GM19372 (cell line): ENCODE measurements at regions not wholly inside any gene's neighbourhood (a gene's known extent, or its start where the extent isn't known, plus 50 kb on each side); places are given as distances from the start of the nearest gene placed in this dataset.

Experiments
- ATAC-seq: cut with Tn5 transposase; IDR thresholded peaks from one replicate; pipeline ENCODE4 v1.9.1; 2021; ENCODE audit warnings: mild to moderate bottlenecking, low read depth, moderate library complexity; ENCODE audit not compliant: unreplicated experiment

DNA sequence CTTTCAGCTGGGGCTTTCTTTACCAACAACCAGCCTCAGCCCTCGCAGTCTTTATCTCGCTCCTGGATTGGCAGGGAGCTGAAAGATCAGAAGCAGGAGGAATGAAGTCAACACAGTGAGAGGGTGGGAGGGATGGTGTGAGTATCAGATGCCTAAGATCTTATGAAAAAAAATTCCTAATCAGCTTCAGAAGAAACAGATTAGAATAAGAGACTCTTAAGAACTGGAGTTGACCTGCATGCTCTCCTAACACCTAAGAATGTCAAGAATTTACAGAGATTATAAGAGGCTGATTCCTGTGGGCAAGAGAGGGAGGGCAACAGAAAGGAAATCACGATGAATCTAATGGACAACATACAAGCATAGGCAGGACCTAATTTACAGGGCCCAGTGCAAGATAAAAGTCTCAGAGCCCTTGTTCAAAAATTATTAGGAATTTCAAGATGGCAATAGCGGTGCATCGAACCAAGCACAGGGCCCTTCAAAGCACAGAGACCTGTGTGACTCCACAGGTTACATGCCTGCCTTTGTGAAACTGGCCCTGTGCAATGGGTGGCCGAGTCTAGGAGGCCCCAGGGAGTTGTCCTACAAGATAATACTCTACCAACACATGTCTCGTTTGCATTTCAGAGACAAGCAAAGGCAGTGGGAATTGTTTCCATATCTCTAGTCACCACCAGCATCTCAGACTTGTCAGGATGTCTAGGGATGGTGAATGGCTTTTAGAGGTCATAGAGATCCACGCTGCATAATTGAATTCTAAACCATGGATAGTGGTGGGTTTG, 65.3 kb upstream of the PPP2R5A start:
- ATAC-seq = no peak

DNA sequence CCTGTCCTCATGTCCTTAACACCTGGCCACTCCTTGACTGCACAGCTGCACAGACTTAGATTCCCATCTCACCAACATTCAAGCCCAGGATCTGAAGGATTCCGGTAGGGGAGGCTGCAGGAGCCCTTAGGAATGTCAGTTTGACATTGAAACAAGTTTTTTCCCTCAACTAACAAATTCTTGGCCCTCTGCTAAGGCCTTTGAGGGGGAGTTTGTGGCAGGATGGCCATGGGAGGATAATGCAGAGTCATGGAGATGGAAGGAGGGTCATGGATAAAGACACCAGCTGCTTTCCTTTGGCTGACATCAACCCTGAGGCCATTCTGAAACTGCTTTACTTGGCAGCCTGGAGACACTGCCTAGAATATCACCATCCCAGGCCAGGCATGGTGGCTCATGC, 63.4 kb upstream of the PPP2R5A start:
- no peak for ATAC-seq

DNA sequence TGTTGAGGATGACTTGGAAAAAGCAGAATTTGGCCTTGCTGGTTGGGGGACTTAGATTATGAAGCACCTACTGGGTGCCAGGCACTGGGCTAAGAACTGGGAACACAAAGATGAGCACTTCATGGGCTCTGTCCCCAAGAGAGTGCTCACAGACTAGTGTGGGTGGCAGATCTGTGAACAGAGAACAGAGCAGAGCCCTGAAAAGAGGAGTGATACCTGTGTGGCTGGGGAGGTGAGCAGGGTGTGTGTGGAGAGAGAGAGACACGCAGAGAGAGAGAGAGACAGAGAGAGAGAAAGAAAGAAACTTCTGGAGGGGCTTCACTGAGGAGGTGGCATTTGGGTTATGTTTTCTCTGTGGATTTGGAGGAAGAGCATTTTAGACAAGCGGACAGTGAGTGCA, 61.1 kb upstream of the PPP2R5A start:
- no peak for ATAC-seq

DNA sequence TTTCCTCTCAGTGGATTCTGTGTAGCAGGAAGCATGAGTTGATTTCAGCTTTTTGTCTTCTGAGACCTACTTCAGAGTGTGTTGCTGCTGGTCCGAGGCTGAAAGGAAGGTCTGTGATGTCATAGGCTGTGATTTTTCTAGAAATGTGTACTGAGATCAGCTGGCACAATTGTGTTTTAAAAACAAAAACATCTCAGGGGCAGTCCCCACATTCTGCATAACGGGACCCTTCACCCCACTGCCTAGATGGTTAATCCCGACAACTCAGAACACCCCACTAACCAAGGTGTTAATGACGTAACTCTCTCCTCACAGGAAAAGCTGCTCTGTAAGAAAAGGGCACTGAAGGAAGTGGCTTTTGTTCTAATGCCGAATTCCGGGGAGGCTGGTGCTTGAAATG, 59.8 kb upstream of the PPP2R5A start:
- ATAC-seq = no peak

DNA sequence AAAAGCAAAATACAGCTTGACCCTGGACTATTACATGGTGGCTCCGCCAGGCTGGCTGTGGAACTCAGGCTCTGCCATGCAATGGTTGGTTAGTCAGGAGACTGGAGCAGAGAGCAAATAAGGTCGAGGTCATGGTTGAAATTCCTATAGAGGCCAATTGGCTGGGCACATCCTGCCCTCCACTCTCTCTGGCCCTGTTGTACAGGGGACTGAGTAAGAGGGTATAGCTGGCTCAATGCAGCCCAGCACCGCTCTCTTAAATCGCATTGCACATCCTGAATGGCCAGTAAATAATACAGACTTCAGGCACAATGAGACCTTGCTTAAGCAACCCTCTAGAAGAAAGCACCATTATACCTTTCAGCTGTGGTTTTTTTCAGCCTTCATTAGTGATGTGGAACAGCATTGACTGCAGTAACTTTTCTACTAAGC, 59.3 kb upstream of the PPP2R5A start:
- no peak for ATAC-seq

DNA sequence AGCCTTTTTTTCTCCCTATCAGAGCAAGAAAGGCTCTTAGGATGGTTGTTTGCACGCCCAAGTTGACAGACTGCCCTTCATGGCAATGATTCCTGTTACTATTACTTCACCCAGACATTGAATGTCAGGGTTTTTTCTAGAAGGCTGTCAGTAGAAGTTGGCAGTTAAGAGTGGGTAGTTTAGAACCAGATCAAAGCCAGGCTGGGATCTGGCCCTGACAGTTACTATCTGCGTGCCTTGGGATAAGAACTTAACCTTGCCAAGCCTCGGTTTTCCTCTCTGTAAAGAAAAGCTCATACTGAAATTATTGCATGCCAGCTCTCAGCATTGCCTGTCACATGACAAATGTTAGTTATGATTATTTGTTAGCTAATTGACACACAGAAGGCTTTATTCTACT, 58.7 kb upstream of the PPP2R5A start:
- ATAC-seq = no peak

DNA sequence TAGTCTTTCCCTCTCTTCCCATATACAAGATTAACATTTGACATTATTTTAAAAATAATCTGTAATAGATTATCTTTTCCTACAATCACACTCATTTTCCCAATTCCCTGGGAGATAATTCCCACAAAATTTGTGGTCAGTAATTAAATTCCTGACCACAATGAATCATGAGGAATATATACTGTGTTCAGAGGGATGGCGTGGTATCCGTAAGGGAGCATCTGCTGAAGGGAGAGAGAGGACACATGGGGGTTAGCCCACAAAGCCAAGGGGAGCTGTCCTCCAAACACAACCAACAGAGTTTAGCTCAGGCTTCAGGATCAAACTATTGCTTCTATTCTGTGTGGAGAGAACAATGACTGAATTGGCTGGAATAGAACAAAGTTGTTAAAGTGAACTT, 57.1 kb upstream of the PPP2R5A start:
- ATAC-seq = no peak

DNA sequence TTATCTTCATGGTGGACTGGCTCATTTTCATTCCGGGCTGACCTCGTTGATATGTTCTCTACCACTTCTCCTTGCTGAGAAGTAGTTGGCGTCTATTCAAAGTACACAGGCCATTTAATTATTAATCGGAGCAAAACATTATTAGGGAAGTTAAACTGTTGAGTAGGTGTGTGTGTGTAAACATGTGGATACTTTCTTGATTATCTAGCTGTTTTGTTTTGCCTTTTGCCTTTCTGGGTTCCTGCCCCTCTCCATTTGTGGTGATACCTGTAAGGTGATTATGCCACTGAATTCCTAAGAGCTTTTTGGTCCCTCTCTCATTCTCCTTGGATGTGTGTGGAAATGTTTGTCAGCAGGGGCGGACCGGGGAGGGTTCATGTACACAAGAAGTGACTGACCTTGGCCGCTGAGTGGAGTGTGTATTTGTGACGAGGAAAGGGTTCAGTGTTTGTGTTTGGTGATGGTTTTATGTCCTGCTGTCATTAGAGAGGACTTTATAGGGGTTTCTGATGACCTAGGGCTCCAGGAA, 56.6 kb upstream of the PPP2R5A start:
- no peak for ATAC-seq

DNA sequence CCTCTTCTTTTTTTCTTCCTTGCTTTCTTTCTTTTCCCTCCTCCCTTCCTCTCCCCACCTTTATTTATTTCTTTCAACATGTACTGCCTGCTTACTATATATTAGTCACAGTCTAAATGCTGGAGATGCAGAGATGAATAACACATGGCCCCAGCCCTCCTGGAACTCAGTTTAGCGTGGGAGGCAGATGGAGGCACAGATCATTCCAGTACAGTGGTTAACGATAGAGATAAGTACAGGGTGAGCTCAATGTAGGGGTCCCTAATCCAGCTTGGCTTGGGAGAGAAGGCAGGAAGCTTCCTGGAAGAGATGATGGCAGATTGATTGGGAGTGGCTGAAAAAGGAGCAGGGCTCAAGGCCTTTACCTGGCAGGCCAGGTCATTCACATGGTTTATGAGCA, 55.6 kb upstream of the PPP2R5A start:
- no peak for ATAC-seq

DNA sequence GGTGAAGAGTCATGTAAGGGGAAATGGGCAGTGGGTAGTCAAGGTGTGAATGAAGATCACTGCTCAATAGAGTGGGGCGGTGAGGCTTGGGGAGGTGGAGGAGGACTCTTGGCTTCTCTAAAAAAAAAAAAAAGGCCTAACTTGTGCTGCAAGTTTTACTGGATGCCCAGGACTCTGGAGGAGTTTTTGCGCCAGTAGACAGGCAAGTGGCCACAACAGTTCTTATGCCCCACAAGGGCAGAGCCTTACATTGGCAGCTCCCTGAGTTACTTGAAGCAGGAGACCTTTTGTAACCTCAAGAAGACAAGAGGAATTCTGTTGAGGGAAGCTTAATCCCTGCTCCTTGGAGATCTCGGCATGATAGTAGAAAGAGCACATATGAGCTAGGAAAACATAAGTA, 54.9 kb upstream of the PPP2R5A start:
- no peak for ATAC-seq

DNA sequence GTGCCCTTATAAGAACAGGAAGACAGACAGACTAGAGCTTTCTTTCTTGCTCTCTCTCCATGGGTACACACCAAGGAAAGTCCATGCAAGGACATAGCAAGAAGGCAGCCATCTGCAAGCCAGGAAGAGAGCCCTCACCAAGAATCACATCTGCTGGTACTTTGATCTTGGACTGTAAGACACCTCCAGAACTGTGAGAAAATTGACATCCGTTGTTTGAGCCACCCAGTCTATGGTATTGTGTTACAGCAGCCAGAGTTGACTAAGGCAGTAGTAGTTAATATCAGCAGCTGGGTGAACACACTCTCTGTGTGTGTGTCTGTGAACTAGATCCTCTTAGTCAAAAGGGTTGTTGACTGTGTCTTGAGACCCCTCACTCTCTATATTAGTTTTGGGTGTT, 53.8 kb upstream of the PPP2R5A start:
- no peak for ATAC-seq

DNA sequence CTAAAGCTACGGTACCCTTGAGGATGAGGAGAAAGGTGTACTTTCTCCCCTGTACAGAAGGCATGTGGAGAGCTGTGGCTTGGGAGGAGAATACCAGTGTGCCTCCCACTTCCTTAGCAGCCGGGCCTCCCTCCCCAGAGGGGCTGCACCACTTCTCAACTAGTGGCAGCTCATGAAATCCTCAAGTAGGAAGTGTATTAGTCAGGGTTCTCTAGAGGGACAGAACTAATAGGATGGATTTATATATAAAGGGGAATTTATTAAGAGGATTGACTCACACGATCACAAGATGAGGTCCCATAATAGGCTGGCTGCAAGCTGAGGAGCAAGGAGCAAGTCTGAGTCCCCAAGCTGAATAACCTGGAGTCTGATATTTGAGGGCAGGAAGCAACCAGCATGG, 53.1 kb upstream of the PPP2R5A start:
- no peak for ATAC-seq

DNA sequence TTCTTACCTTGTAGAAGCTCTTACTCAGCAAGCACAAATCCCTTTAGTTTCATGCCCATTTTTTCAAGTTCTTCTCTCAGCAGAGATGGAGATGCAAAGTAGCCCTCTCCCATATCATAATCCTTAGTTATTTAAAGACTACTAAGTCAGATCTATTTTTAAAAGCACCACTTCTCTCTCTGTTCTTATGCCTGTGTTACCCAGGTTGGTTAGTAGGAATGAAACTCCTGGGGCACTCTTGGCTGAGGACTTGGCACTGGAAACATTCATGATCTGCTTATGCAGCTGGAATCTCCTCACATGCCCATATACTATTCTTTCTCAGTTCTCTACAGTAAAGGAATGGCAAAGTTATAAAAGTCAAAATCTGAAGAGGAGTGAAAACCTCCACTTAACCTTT, 51.9 kb upstream of the PPP2R5A start:
- no peak for ATAC-seq

DNA sequence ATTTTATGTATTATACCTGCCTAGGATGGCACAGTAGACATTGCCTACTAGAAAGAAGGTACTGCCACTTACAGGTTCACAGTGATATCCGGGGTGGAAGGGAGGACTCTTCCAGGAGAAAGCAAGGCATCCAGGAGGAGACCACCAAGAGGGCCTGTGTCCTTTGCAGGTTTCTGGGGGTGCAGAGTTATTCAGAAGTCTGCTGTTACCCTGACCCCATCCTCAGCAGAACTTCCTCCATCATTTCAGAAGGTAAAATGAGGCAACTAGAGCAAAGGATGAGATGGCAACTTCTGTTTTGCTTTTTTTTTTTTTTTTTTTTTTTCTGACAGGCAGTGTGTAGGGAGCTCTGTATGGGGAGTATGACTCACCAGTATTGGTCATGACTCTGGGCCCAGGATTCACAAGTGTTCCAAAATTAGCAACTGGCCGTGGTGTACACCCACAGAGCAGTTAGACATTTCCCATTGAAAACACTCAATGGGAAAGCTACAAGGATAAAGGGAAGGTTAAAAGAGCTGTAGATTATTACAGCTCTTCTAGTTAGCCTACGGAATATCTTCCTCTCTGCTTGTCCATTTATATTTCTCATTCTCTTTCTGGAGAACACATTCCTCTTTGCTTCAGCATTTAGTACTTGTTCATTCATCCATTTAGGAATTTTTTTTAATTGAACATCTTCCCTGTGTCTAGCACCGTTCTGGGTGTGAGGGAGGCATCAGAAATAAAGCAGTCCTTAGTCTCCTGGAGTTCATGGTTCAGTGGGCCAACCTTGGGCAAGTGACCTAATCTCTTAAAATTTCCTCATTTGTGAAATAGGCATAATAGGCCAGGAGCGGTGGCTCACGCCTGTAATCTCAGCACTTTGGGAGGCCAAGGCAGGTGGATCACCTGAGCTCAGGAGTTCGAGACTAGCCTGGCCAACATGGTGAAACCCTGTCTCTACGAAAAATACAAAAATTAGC, 50.5 kb upstream of the PPP2R5A start:
- ATAC-seq = no peak
